Daoy (cell line): ENCODE measurements at regions not wholly inside any gene's neighbourhood (a gene's known extent, or its start where the extent isn't known, plus 50 kb on each side); places are given as distances from the start of the nearest gene placed in this dataset.
"Not testable (repeated sequence)": the region's sequence is repeated elsewhere in the genome, so short reads cannot be mapped to it uniquely, and the experiment has no call there.

Source experiments
- DNase-seq: peaks from one replicate; pipeline ENCODE4 v3.0.0-alpha.2; 2015; ENCODE audit warnings: low read depth

DNA sequence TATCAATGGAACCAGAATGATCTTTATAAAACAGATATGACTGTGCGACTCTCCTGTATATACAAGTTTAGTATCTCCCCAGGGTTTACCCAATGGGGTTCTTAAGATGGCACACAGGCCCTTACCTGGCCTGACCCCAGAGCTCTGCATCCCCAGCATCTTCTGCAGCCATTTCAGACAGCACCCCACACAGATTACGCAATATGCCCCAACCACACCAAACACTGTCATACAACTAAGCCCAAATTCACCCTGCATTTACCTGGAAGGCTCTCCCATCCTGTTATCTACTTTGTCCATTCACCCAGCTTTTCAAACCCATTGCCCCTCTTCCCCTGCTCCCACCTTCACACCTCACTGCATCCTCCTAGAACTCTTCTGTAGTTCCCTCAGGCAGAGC is 182.5 kb upstream of the API5 start:
- DNase-seq, result no peak

DNA sequence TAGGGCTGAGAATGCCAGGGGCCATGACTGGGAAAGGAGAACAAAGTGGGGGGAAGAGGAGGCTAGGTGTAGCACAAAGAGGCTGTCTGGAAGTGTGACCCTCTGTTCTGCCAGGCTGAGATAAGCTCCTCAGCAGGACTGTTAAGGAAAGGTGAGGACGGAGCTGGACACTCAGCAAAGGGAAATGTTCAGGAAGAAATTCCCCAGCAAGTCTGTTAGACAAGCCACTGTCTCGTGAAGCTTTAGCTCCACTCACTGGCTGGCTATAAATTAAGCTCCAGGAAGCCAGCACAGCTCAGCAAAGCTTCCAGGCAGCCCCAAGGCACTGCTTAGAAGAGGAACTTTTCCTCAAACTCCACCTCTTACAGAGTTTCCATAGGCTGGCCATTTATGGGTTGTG is 181.2 kb upstream of the API5 start:
- no peak for DNase-seq

DNA sequence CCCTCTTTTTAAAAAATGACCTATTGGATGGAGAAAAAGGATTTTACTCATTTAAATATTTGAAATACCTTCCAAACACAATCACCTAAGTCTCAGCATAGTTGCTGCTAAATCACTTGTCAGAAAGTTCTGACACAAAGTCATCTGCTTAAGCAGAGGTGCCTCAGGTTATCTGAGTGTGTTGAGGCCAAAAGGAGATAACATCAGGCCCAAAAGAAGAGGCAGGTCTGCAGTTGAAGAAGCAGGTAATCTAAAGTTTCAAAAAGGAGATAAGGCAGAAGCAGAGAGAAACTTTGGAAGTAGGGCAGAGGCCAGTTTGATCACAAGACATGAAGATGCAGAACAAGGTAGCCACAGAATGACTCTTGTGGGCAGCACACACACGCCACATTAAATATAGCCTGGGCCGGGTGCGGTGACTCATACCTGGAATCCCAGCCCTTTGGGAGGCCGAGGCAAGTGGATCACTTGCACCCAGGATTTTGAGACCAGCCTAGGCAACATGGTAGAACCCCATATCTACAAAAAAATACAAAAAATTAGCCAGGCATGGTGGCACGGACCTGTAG is 175.7 kb upstream of the API5 start:
- DNase-seq, result no peak

DNA sequence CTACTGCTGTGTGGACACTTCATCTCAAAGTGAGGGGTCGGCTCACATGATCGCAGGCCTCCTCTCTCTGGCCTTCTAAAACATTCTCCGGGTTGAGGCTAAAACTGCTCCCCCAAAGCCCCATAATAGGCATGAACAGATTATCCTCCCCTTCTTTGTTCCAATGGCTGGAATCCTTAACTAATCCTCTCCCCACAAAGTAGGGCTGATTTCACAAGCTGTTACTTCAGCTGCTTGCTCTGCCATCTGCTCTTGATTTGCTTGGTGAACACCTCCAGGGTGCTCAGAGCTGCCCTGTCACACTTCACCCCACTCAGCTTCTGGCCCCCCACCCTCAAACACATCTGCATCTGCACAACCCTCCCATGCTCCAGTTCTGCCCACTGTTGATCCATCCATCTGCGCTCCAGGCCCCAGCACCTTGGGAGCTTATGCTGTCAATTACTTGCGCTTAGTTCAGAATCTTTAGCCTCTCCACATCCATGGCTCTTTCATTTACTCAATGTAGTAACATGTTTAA is 173.1 kb upstream of the API5 start:
- DNase-seq, result no peak

DNA sequence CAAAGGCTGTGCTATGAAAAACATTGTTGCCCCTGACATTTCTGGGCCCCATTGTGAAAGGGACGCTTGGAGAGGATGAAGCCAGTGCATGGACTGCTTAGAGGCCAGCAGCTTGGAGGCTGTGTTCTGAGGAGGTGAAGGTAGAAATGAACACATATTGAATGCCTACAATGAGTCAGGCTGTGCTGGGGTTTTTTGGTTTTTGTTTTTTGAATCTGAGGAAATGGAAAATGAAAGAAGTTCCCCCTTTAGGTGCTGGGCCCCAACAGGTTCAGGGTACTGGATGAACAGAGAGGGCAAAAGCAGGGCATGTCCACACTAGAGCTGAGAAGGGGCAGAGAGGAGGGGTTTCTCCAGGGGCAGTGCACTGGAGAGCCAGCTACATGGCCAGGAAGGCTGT is 166.1 kb upstream of the API5 start:
- DNase-seq, result no peak

DNA sequence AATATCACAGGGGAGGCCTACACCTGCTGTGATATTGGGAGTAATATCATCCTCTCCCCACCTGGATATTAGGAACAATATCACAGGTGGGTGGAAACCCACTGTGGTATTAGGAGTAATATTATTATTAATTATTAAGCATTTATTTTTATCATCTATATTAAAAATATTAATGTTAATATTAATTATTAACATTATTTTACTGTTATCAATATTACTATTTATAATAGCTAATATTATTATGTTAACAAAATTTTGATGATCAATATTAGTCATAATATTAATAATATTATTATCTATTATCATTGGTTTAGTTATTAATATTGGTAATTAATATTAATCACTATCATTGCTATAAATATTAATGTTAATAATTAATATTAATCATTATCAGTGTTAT is 161.1 kb upstream of the API5 start:
- no peak for DNase-seq

DNA sequence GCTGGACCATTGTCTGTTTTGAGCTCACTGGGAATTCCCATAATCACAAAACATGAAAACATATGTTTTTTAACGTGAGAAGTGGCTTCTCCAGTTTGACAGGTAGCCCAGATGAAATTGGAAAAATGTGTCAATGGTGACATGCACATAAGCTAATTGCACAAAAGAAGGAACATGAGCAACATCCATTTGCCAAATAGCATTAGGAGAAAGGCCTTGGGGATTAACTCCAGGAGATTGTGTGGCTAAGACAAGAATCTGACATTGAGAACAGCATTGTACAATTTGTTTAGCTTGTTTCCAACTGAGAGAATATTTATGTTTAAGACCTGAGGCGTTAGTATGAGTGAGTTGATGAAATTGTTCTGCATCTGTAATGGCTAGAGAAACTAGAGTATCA is 147.0 kb upstream of the API5 start:
- DNase-seq, result no peak

DNA sequence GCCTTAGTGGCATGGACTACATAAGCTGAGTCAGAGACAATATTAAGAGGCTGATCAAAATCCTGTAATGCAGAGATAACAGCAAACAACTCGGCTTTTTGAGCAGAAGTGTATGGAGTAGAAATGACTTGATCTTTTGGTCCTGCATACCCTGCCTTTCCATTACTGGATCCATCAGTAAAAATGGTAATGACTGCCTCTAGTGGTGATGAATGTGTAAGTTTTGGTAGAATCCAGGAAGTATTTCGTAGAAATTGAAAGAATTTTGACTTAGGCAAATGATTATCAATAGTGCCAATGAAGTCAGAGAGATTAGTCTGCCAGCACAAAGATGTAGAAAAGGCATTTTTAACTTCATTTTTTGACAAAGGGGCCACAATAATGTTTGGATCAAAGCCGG is 146.4 kb upstream of the API5 start:
- not testable (repeated sequence) for DNase-seq

DNA sequence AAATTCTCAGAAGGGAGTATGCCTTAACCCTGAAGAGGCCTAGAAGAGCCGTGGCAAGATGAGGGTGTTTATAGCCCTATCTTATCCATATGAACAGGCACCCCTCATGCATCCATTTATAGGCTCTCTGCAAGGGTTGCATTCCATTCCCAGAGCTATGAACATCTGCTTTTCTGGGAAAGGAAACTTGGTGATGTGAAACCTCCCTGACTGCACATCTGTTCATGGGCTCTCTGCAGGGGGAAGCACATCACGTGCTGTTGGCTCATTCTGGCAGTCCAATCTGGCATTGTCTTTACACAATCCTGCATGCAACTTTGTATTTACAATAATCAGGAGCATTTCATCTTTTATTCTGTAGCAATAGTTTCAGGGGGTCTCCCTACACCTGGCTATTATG is 143.6 kb upstream of the API5 start:
- DNase-seq, result not testable (repeated sequence)

DNA sequence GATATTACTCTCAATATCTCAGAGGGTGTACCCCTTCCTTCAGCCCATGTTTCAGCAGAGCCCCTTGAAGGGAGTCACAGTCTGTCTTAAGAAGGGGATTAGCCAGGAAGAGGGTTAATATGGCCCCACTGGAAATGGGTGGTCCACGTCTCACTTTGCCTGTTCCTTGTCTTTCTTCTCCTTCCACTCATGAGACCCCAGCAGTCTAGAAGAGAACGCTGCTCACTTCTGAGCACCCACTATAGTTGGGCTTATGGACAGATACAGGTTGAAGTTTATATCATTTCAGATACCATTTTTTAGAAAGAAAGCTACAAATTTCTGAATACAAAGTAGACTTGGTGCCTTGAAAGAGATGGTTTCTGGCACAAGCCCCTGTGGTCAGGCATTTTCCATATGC is 139.3 kb upstream of the API5 start:
- DNase-seq, result no peak

DNA sequence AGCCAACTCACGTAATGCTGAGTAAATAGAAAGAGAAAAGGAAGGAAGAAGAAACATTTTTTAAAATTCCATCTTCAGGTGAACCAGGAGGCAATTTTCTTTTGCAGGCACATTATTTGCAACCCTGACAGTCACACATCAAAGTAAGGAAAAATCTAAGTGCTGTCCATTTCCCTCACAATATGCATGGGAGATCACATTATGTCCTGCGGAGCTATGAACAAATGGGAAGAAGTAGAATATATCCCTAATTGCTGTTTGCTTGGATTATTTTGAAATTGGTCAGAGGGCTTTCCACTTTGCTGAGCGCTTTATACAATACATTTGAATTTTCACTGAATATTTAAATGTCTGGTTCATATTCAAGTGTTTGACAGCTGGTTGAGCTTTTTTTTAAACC is 133.8 kb upstream of the API5 start:
- no peak for DNase-seq

DNA sequence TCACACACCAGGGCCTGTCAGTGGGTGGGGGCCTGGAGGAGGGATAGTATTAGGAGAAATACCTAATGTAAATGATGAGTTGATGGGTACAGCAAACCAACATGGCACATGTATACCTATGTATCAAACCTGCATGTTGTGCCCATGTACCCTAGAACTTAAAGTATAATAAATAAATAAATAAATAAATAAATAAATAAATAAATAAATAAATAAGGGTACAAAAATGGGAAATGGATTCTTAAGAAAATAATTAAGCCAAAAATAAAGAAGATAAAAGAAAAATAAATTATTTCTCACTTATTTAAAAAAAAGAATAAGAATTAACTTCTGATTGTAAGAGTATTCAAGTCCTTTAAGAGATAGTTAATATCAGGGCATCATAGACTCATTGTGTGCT is 117.3 kb upstream of the API5 start:
- not testable (repeated sequence) for DNase-seq

DNA sequence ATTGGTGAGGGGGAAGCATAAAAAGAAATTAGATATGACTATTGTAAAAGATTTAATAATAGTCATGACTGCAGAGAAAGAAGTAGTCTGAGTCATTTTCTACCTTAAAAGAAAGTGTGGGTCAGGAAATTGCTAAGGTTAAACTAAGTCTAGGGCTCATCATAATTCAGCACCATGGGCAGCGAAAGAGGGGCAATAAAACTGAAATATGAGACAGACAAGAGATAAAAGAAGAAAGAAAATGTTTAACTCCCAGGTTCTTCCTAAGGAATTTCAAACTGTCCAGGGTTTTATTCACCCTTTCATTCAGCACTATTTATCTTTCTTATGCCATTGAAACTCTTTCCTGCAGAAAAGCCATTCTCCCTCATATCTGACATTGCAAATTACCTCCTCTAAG is 114.4 kb upstream of the API5 start:
- no peak for DNase-seq

DNA sequence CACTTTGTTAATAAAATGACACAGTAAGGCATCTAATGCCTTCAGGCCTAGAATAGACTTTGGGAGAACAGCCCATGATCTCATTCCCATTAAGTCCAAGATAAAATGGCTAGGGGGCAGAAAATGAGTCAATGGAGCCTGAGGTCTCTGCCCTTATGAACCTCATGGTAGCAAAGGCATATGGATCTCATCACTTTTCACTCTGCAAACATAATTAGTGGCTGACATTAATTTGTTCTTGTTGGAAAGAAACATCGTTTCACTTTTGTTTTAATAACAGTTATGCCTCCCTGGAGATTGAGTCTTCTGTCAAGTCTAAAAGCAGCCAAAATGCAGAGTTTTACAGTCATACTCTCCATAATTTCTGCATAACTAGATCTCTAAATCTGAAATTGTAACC is 111.8 kb upstream of the API5 start:
- no peak for DNase-seq

DNA sequence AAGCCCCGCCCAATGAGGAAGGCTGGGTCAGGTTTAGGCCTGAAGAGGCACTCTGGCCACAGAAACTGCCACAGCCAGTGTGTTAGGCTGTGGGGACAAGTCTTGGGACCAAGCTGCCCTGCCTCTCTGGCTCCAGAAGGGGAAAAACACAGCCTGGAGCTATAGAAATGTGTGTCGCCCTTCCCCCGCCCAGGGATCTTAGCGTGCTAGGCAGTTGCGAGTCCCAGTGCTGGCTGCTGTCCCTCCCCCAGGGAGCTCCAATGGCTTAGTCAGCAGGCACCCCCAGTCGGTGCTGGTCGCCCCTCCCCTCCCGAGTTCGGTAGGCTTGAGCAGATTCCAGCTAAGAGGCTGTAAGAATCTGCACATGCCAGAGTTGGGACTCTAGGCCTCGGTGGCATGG is 99.5 kb upstream of the API5 start:
- no peak for DNase-seq

DNA sequence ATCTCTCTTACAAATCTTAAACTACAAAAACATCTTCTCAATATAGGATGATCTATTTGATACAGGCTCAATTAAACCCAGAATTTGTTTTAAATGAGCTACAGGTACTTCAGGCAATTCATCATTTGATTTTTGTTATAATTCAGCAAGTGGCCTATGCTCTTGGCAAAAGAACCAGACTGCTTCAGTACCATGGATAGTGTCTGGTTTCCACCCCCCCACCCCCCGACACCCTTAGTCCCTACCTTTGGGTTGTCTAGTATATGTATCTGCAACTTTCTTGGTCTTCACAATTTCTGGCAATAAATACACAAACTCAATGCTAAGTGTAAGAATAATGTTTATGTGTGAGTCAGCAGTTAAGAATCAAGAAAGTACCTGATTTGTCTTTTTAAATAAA is 97.3 kb upstream of the API5 start:
- no peak for DNase-seq

DNA sequence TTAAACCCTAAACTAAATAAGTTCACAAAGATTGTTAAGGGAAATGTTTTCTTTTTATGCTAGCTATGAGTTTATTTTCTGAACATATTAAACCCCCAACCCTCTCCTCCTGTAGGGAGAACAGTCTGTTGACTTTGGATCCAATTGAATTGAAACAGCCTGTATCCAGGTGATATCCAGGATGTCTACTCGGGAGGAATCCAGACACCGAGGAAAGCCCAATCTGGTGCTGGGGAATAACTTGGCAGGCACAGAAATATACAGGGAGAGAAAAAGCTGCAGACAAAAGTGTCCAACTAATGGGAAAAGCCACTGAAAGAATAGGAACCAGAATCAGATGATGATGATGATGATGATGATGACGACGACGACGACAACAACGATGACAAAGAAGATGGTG is 93.9 kb upstream of the API5 start:
- DNase-seq, result no peak

DNA sequence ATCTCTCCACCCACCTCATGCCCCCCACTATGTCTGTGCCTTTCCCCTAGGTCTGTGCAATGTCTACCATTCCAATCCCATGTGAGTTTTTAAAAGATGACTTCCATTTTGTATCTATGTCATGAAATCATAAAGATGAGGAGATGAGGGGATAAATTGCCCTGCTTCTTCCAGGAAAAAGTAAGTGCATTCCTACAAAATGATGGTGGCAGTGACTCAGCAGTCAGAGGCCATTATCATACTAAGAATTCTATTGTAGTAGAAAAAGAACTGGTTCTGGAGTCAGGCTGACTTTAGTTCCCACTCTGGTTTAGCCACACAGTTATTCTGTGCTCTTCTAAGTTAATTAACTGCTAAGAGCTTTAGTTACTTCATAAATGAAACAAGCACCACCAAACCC is 89.6 kb upstream of the API5 start:
- no peak for DNase-seq

DNA sequence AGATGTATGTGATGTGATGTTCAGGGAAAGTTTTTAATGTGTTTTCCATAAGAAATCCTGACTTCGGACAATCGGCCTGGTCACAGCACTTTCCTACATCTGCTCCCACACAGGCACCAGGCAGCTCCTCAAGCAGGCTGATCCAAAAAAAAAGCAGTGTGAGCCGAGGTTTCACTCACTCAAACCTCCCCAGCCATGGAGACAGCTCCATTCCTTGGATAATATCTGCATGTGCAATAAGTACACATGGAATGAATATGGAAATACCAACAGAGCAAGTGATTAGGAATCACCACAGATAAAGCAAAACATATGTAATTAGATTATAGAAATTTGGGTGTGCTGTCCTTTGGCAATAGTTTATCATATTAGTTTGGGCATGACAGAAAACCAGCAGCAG is 88.8 kb upstream of the API5 start:
- no peak for DNase-seq

DNA sequence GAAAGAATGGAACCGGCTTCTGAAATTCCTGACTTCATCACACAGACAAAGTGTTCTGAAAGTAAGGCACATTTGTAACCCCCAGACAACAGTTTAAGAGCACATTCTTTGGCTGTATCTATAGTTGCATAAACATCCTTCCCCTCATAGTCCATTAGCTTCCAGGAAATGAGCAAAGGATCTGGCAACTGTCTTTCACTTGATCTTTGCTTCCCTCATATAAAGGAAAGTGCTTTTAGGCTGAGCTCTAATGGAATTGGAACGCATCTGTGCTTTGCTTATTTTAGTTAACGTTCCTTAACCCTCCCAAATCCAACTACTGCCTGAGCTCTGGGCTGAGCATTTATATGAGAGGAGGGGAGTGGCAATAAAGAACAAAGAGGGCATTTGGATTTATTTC is 76.9 kb upstream of the API5 start:
- no peak for DNase-seq

DNA sequence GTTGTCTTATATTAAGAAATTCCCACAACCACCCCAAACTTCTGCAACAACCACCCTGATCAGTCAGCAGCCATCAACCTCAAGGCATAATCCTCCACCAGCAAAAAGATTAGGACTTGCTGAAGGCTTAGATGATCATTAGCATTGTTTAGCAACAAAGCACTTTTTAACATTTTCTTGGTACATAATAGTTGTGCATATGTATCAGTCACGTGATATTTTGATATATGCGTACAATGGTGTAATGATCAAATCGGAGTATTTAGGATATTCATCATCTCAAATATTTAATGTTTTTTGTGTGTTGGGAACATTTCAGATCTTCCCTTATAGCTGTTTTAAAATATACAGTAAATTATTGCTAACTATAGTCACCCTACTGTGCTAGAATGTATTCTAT is 73.5 kb upstream of the API5 start:
- DNase-seq, result no peak

DNA sequence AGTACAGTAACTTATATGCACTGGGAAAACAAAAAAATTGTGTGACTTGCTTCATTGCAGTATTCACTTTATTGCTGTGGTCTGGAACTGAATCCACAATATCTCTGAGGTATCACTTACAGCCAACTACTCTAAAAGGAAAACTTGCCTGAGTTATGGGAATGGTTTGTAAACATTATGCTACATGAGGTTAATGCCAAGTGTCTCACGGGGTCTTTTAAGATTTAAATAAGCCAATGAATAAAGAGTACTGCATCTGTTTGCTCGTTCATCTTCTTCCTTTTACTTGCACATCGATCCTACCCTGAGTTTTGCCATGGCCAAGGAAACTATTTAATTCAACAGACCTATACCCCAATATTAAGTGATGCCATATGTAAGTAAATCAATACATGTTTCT is 72.0 kb upstream of the API5 start:
- DNase-seq, result no peak

DNA sequence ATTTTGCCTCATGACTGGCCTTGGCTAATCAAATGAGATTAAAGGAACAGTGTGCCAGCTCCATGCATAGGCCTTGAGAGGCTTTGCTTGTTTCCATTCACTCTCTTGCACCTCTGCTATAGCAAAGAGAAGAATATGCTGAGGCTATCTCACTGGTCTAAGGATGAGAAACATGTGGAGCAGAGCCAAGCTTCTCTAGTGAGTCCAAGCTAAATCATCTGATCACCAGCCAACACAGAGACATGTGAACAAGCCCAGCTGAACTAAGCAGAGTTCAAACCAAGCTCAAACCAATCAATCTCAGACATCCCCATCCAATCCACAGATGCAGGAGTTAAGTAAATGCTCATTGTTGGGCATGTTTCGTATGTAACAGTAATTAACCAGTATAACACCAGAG is 69.4 kb upstream of the API5 start:
- no peak for DNase-seq

DNA sequence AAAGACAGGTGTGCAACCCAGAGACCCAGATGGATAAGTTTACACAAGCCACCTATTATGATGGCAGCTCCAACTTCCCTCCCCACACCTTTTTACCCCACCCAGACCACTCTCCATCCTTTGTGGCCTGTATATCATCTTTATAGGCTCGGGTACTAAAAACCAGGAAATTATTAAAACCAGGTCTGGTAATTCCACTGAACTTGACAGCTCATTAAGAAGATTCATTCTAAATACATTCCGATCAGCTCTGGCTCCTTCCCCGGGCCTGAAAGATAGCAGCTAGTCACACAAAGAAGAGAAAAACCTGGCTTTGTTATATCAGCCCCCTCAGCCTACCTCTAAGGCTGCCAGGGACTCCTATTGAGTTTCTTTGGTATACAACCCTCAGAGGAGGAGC is 67.9 kb upstream of the API5 start:
- no peak for DNase-seq

DNA sequence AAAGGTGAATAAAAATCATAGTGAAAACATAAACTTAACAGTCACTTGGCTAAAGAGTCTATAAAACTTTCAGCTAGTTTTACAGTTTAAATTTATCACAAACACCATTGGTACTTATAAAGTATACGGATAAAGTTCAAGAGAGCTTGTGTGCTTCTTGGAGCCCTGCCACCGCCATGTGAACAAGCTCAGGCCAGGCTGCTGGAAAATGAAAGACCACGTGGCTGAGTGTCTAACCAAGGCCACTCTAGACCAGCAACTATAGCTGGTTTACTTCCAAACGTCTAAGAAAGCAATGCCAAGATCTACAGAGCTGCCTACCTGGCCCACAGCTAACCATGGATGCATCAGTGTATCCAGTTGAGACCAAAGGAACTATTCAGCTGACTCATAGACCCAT is 66.3 kb upstream of the API5 start:
- DNase-seq, result no peak
